ENCODE measurements at regions not wholly inside any gene's neighbourhood (a gene's known extent, or its start where the extent isn't known, plus 50 kb on each side); places are given as distances from the start of the nearest gene placed in this dataset.

- no peak for TF ChIP-seq EP300 (IDR thresholded peaks at IDR 0.05; ENCODE audit: low read depth)
- no peak for TF ChIP-seq CTCF (IDR thresholded peaks at IDR 0.05)
These were observed 157.0 kb downstream of the ASCL1 start for GRCh38 chr12:103114296-103115055.
